ENCODE measurements at regions not wholly inside any gene's neighbourhood (a gene's known extent, or its start where the extent isn't known, plus 50 kb on each side); places are given as distances from the start of the nearest gene placed in this dataset.

DNA sequence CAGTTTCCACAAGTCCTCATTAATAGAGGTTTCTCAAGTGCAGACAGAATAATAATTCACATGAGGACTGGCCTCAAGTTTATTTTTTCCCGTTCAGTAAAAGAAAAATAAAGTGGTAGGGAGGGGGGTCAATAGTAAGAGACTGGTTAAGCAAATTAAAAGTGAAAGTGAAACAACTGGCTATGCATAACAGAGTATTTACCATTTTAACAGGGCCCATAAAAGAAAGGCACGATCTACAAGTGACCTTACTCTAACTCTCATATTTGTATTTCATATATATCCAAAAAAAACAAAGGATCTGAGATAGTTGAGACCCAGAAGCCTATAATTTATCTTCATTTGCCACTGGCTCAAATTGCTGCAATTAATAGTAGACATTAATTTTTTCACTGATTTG, 686.3 kb downstream of the NTRK3 start:
- Histone ChIP-seq H3K4me1 (ENCODE audit: control insufficient read depth, insufficient read depth, low read length, poor library complexity, severe bottlenecking) (peaks cover 3% of the 10 kb centered on the region), H3K4me3 (ENCODE audit: extremely low read depth, insufficient read depth, low read length, poor library complexity, severe bottlenecking) (no peak overlapping the region), H3K27ac (ENCODE audit: low read depth, low read length, severe bottlenecking) (no peak overlapping the region), H3K9me3 (ENCODE audit: control insufficient read depth, low read length) (no peaks in the 10 kb centered on the region), H3K36me3 (ENCODE audit: control insufficient read depth, insufficient read depth, low read length) (no peaks in the 10 kb centered on the region)
- 80 to 100% methylated on average over 1 of the region's 2 CpGs for WGBS, 2 experiments (ENCODE audit: insufficient coverage in 2 of 2)

DNA sequence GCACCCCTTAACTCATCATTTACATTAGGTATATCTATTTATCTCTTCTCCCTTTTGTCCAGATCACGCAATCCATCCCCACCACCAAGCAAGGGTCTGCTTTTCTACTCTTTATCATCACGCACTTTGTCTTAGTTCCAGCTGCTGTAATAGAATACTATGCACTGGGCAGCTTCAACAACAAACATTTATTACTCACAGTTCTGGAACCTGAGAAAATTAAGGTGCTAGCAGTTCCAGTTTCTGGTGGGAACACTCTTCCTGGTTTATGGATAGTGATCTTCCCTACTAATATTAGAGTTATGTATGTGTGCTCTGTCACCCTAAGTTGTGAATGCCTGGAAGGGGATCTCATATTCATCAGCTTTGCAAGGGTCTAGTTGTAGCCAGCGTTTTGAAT, 687.0 kb downstream of the NTRK3 start:
- H3K9me3 ChIP-seq (ENCODE audit: control insufficient read depth, low read length) = no peaks in the 10 kb centered on the region
- no peak overlapping the region for H3K4me3 ChIP-seq (ENCODE audit: extremely low read depth, insufficient read depth, low read length, poor library complexity, severe bottlenecking)
- H3K27ac ChIP-seq (ENCODE audit: low read depth, low read length, severe bottlenecking) = no peak overlapping the region
- no peaks in the 10 kb centered on the region for H3K36me3 ChIP-seq (ENCODE audit: control insufficient read depth, insufficient read depth, low read length)
- peaks cover 3% of the 10 kb centered on the region for H3K4me1 ChIP-seq (ENCODE audit: control insufficient read depth, insufficient read depth, low read length, poor library complexity, severe bottlenecking)
- 82 to 100% methylated on average over 2 of the region's 3 CpGs for WGBS, 2 experiments (ENCODE audit: insufficient coverage in 2 of 2)

DNA sequence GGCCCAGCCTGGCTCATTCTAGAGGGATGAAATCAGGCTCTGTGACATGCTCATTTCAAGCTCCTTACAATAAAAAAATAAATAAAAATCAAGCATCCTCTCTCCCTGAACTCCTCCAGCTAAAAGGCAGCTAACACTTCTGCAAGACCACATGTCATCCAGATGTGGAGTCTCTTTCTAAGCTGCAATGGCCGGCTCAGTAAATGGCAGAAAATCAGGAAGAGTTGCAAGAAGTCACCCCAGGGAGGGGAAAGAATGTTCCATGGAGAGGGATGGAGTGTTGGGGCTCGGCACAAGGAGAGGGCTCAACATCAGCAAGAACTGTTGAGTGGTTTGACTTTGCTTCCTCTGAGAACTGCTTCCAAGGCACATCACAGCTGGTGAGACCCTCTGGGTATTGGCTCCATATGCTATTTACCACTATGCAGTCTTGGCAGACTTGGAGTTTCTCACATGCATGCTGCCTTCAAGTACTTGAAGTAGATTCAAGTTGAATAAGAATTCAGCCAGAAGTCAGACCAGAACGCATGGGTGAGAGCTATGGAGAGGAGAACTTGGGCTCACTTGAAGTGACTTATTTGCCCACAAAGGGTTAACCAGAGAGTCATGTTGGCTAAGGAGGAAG, 689.0 kb downstream of the NTRK3 start:
- H3K4me3 ChIP-seq (ENCODE audit: extremely low read depth, insufficient read depth, low read length, poor library complexity, severe bottlenecking) = no peak overlapping the region
- H3K9me3 ChIP-seq (ENCODE audit: control insufficient read depth, low read length) = no peaks in the 10 kb centered on the region
- no peak overlapping the region for H3K27ac ChIP-seq (ENCODE audit: low read depth, low read length, severe bottlenecking)
- no peaks in the 10 kb centered on the region for H3K36me3 ChIP-seq (ENCODE audit: control insufficient read depth, insufficient read depth, low read length)
- H3K4me1 ChIP-seq (ENCODE audit: control insufficient read depth, insufficient read depth, low read length, poor library complexity, severe bottlenecking) = peaks cover 3% of the 10 kb centered on the region
- 82 to 95% methylated on average over 3 of the region's 3 CpGs for WGBS, 2 experiments (ENCODE audit: insufficient coverage in 2 of 2)

DNA sequence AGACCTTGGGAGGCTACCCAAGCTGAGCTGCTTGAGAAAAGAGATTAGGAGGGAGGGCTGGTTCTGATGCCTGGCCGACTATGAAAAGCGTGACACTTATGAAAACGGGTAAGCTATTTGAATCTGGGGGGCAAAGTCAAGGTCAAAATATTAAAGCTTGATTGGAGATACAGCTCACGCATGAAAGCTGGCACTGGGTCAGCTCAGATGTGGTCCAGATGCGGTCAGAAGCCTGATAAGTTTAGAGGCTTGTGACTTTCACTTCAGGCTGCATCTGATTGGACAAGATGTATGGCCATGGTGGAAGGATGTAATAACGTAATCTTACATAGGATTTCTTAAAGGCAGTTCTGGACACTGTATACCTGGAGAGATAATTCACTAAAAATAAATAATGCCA, 690.3 kb downstream of the NTRK3 start:
- H3K4me3 ChIP-seq (ENCODE audit: extremely low read depth, insufficient read depth, low read length, poor library complexity, severe bottlenecking) = no peak overlapping the region
- no peak overlapping the region for H3K27ac ChIP-seq (ENCODE audit: low read depth, low read length, severe bottlenecking)
- H3K4me1 ChIP-seq (ENCODE audit: control insufficient read depth, insufficient read depth, low read length, poor library complexity, severe bottlenecking) = no peaks in the 10 kb centered on the region
- 72 to 85% methylated on average over 5 of the region's 6 CpGs for WGBS, 2 experiments (ENCODE audit: insufficient coverage in 2 of 2)
- no peaks in the 10 kb centered on the region for H3K9me3 ChIP-seq (ENCODE audit: control insufficient read depth, low read length)
- H3K36me3 ChIP-seq (ENCODE audit: control insufficient read depth, insufficient read depth, low read length) = no peaks in the 10 kb centered on the region

DNA sequence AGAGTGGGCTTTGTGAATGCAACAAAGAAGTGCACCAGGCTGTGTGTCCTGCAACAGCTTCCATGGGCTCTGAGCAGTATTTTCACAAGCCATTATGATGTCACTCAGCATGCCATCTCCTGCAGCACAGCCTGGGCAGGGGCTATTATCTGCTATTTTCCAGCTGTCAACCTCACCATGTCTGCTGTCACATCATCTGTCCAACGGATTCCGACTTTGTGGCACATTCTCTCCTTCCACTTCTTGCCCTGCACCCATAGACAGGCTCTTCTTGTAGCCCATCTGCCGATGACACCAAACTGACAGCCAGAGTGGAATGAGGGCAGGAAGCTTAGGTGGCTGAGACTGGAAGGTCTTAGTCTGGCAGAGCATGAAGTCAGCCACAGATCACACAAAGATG, 691.9 kb downstream of the NTRK3 start:
- 75 to 94% methylated on average over 2 to 3 of the region's 3 CpGs for WGBS, 2 experiments (ENCODE audit: insufficient coverage in 2 of 2)
- no peak overlapping the region for H3K27ac ChIP-seq (ENCODE audit: low read depth, low read length, severe bottlenecking)
- H3K4me1 ChIP-seq (ENCODE audit: control insufficient read depth, insufficient read depth, low read length, poor library complexity, severe bottlenecking) = no peaks in the 10 kb centered on the region

DNA sequence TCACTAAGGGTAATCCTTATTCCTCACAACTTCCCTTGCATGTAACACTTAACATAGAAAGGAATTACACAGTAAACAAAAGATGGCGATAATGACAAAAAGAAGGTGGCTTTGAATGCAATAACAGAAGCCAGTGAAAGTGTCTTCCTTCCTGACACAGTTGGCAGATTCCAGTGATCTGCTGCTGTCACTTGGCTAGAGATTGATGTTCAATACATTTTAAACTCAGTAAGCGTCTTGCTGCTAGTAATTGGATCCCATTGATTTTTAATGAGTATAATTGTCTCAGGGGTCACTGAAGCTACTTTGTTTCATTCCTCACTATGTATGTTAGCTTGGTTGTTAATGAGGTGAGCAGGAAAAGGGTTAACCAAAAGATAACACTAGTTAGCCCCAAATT, 692.7 kb downstream of the NTRK3 start:
- 80% methylated on average over 1 of the region's 2 CpGs for WGBS, 2 experiments (ENCODE audit: insufficient coverage in 2 of 2)
- no peaks in the 10 kb centered on the region for H3K4me1 ChIP-seq (ENCODE audit: control insufficient read depth, insufficient read depth, low read length, poor library complexity, severe bottlenecking)
- no peaks in the 10 kb centered on the region for H3K9me3 ChIP-seq (ENCODE audit: control insufficient read depth, low read length)
- no peak overlapping the region for H3K27ac ChIP-seq (ENCODE audit: low read depth, low read length, severe bottlenecking)
- no peak overlapping the region for H3K4me3 ChIP-seq (ENCODE audit: extremely low read depth, insufficient read depth, low read length, poor library complexity, severe bottlenecking)
- no peaks in the 10 kb centered on the region for H3K36me3 ChIP-seq (ENCODE audit: control insufficient read depth, insufficient read depth, low read length)

More for the DNA sequence above, 691.9 kb downstream of the NTRK3 start:
- Histone ChIP-seq H3K36me3 (ENCODE audit: control insufficient read depth, insufficient read depth, low read length) (no peaks in the 10 kb centered on the region), H3K9me3 (ENCODE audit: control insufficient read depth, low read length) (no peaks in the 10 kb centered on the region), H3K4me3 (ENCODE audit: extremely low read depth, insufficient read depth, low read length, poor library complexity, severe bottlenecking) (no peak overlapping the region)

DNA sequence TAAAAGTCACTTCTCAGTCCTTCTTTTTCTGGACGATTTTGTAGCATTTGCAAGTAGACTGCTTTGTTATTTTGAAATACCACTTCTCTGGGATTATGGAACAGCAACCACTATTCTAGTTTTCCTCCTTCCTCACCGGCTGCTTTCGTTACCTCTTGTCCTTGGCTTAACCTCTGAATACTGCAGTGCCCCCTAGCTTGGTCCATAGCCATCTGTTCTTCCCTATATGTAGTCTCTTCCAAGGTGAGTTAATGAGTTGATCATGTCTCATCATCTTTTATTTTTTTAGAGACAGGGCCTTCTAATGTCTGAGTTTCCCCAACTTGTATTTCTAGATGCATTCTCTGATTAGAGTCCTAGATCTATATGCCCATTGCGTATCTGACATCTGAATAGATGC, 694.3 kb downstream of the NTRK3 start:
- WGBS, 2 experiments (ENCODE audit: insufficient coverage in 2 of 2) = 79% methylated on average over 3 of the region's 4 CpGs; no CpG with 5 or more reads in 1 of the 2 experiments
- Histone ChIP-seq H3K27ac (ENCODE audit: low read depth, low read length, severe bottlenecking) (no peak overlapping the region), H3K4me3 (ENCODE audit: extremely low read depth, insufficient read depth, low read length, poor library complexity, severe bottlenecking) (no peak overlapping the region), H3K4me1 (ENCODE audit: control insufficient read depth, insufficient read depth, low read length, poor library complexity, severe bottlenecking) (peaks cover 4% of the 10 kb centered on the region), H3K9me3 (ENCODE audit: control insufficient read depth, low read length) (no peaks in the 10 kb centered on the region), H3K36me3 (ENCODE audit: control insufficient read depth, insufficient read depth, low read length) (no peaks in the 10 kb centered on the region)

DNA sequence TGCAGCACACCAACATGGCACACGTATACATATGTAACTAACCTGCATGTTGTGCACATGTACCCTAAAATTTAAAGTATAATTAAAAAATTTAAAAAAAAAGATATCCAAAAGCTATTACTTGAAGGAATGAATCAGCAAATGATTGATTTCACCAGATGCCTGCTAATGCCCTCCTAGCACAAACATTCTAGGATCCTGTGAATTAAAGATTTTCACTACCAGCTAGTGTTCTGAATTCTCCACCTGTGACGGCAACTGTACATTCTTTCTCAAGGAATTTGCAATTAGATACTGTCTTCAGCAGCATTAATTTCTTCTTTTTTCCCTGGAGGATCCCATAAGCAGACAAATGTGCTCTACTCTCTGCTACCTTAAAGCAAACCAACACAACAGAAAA, 694.9 kb downstream of the NTRK3 start:
- Histone ChIP-seq H3K4me3 (ENCODE audit: extremely low read depth, insufficient read depth, low read length, poor library complexity, severe bottlenecking) (no peak overlapping the region), H3K4me1 (ENCODE audit: control insufficient read depth, insufficient read depth, low read length, poor library complexity, severe bottlenecking) (peaks cover 8% of the 10 kb centered on the region), H3K36me3 (ENCODE audit: control insufficient read depth, insufficient read depth, low read length) (no peaks in the 10 kb centered on the region), H3K9me3 (ENCODE audit: control insufficient read depth, low read length) (no peaks in the 10 kb centered on the region), H3K27ac (ENCODE audit: low read depth, low read length, severe bottlenecking) (no peak overlapping the region)
- 71 to 93% methylated on average over 1 of the region's 2 CpGs for WGBS, 2 experiments (ENCODE audit: insufficient coverage in 2 of 2)

DNA sequence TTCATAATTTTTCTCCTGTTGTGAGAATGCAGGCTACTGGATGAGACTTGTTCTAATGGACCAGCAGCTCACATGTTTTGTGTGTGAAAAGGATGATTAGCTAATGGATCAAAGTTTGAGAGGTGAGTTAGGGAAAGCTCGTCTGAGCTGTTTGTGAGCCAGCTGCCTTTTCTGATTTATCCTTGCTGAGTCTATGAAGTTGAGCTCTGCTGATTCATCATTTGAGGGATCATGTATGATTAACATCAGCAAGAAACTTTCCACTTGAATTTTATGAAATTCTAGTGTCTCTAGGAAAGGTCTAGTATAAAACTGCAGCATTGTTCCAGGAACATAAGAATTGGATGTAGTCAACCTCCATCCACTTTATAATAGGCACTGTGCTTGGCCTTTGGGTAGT, 698.7 kb downstream of the NTRK3 start:
- Histone ChIP-seq H3K4me1 (ENCODE audit: control insufficient read depth, insufficient read depth, low read length, poor library complexity, severe bottlenecking) (peaks cover 8% of the 10 kb centered on the region), H3K27ac (ENCODE audit: low read depth, low read length, severe bottlenecking) (no peak overlapping the region), H3K4me3 (ENCODE audit: extremely low read depth, insufficient read depth, low read length, poor library complexity, severe bottlenecking) (no peak overlapping the region), H3K36me3 (ENCODE audit: control insufficient read depth, insufficient read depth, low read length) (no peaks in the 10 kb centered on the region), H3K9me3 (ENCODE audit: control insufficient read depth, low read length) (no peaks in the 10 kb centered on the region)
- WGBS, 2 experiments (ENCODE audit: insufficient coverage in 2 of 2) = 64% methylated on average over 1 of the region's 1 CpG; no CpG with 5 or more reads in 1 of the 2 experiments

DNA sequence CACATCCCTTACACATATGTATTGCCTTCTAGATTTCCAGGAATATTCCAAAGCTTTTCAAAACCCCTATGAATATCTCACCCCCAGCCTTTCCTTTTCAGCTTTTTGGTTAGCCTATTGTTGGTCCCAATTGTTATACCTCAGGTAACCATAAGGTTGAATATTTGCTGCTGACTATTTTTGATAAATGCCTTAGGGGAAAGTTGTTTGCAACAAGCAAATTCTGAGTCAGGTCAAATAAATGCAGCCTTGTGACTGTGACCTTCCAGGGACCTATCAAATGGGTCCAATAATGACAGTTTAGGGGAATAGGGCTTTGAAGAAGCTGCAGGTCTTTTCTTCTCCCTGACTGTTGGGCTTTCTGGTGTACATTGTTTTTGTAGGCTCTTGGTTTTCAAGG, 699.7 kb downstream of the NTRK3 start:
- no peak overlapping the region for H3K4me3 ChIP-seq (ENCODE audit: extremely low read depth, insufficient read depth, low read length, poor library complexity, severe bottlenecking)
- H3K9me3 ChIP-seq (ENCODE audit: control insufficient read depth, low read length) = no peaks in the 10 kb centered on the region
- H3K27ac ChIP-seq (ENCODE audit: low read depth, low read length, severe bottlenecking) = no peak overlapping the region
- peaks cover 8% of the 10 kb centered on the region for H3K4me1 ChIP-seq (ENCODE audit: control insufficient read depth, insufficient read depth, low read length, poor library complexity, severe bottlenecking)
- H3K36me3 ChIP-seq (ENCODE audit: control insufficient read depth, insufficient read depth, low read length) = no peaks in the 10 kb centered on the region

DNA sequence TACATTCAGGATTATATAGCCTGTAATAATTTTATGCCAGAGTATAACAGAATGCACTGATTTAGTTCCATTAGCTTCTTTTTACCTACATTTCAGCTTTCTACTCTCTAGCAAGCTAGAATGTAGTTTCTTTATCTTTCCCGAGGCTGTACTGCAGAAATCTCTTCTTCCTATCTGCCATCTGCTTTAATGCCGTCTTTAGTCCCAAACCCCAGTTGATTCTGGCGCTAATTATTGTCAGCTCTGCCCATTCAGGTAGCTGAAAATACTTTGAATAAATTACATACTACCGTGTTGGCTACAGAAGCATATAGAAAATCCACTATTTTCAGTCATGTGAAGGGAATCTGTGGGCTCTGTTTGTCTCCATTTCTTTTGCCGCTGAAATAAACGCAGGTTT, 706.7 kb downstream of the NTRK3 start:
- H3K27ac ChIP-seq (ENCODE audit: low read depth, low read length, severe bottlenecking) = no peak overlapping the region
- no peak overlapping the region for H3K4me3 ChIP-seq (ENCODE audit: extremely low read depth, insufficient read depth, low read length, poor library complexity, severe bottlenecking)
- no peaks in the 10 kb centered on the region for H3K4me1 ChIP-seq (ENCODE audit: control insufficient read depth, insufficient read depth, low read length, poor library complexity, severe bottlenecking)
- no peaks in the 10 kb centered on the region for H3K36me3 ChIP-seq (ENCODE audit: control insufficient read depth, insufficient read depth, low read length)
- 85 to 93% methylated on average over 2 to 3 of the region's 6 CpGs for WGBS, 2 experiments (ENCODE audit: insufficient coverage in 2 of 2)
- H3K9me3 ChIP-seq (ENCODE audit: control insufficient read depth, low read length) = no peaks in the 10 kb centered on the region

Measured in mesodermal cell (in vitro differentiated cells).